ENCODE measurements at regions not wholly inside any gene's neighbourhood (a gene's known extent, or its start where the extent isn't known, plus 50 kb on each side); places are given as distances from the start of the nearest gene placed in this dataset.

DNA sequence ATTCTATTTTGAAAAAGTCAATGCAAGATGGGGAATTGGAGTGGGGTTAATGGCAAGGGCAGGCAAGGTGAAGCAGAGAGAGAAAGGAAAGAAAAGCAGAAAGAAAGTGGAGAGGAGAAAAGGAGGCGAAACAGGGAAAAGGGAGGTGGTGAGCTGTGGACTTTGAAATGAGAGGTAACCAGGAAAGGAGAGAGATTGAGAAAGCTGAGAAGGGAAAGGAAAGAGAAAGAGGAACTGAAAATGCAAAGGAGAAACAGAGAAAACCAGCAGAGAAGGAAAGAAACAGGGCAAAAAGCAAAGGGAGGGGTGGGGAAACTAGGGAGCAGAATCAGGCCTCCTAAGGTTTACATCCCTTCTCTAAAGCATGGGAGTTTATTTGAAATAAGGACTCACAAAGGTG lies 72.5 kb upstream of the TPK1 start:
- H4K20me1 ChIP-seq (replicated peaks; ENCODE audit: control insufficient read depth, extremely low read depth, insufficient read depth, low read length) = no peaks in the 10 kb centered on the region
- intact Hi-C loops (cut with micrococcal nuclease) (no loop called here), dilution Hi-C loops (cut with MboI; ENCODE audit: extremely low pct_ligation_motif_present, low sequenced_read_pairs) (no loop called here)
- ChIA-PET POLR2A (no interaction called here), CTCF (no interaction called here)
- H3K4me2 ChIP-seq (ENCODE audit: insufficient read depth, low read length) = no peak overlapping the region
- H3K79me2 ChIP-seq (ENCODE audit: control insufficient read depth, insufficient read depth, low read length) = no peaks in the 10 kb centered on the region
- no peaks in the 10 kb centered on the region for H3K4me1 ChIP-seq (ENCODE audit: control insufficient read depth, extremely low read depth, insufficient read depth, low read length)
- DNase-seq (ENCODE audit: low read depth, low spot score) = no peak
- no peak overlapping the region for H3K4me3 ChIP-seq (replicated peaks in 1 of 3; ENCODE audit: insufficient read depth in 1 of 3, low read depth in 1 of 3, low read length in 3 of 3)
- H2AFZ ChIP-seq (ENCODE audit: low read depth, low read length) = no peak overlapping the region
- no peak overlapping the region for H3K9ac ChIP-seq (replicated peaks; ENCODE audit: extremely low read depth, insufficient read depth, low read length)
- no peak for FAIRE-seq
- no peak overlapping the region for H3K27ac ChIP-seq (ENCODE audit: insufficient read depth, low read depth, low read length)
- no peaks in the 10 kb centered on the region for H3K27me3 ChIP-seq (ENCODE audit: control insufficient read depth in 2 of 2, insufficient read depth in 2 of 2, low read length in 2 of 2)
- H3K36me3 ChIP-seq (ENCODE audit: control insufficient read depth in 2 of 2, extremely low read depth in 1 of 2, insufficient read depth in 2 of 2, low read length in 2 of 2) = no peaks in the 10 kb centered on the region
- no peaks in the 10 kb centered on the region for H3K9me3 ChIP-seq (replicated peaks; ENCODE audit: control insufficient read depth, insufficient read depth, low read length)
- H3K9me1 ChIP-seq (replicated peaks; ENCODE audit: control insufficient read depth, extremely low read depth, insufficient read depth, low read length) = no peaks in the 10 kb centered on the region
- no peak for TF ChIP-seq FOS (IDR thresholded peaks at IDR 0.05; ENCODE audit: borderline replicate concordance, insufficient read depth, low read length)
- no peak for TF ChIP-seq MYC (IDR thresholded peaks at IDR 0.05; ENCODE audit: low read depth, low read length)
- no peak for TF ChIP-seq JUN (IDR thresholded peaks at IDR 0.05; ENCODE audit: borderline replicate concordance, insufficient read depth, insufficient read length, low read depth)
- no TSS peak for BruUV-seq (replicated peaks)

DNA sequence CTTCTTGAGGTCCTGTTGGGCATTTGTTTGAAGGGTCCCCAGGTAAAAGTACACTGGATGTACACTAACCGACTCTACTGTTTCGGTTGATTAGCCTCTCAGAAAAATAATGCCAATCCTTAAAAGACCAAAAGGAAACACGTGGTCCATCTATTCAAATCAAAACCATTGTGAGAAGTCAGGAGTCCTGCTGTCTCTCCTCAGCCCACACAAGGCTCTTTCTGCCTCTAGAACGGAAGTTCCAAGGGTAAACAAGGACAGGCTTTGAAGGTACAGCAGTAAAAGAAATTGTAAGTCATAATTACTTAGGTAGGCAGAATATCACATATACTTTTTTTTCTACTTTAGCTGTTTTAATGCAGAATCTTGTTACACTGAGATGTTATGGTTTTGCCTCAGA lies 71.7 kb upstream of the TPK1 start:
- no peaks in the 10 kb centered on the region for H3K4me1 ChIP-seq (ENCODE audit: control insufficient read depth, extremely low read depth, insufficient read depth, low read length)
- POLR2A ChIA-PET = no interaction called here
- H3K27me3 ChIP-seq (ENCODE audit: control insufficient read depth in 2 of 2, insufficient read depth in 2 of 2, low read length in 2 of 2) = no peaks in the 10 kb centered on the region
- intact Hi-C loops (cut with micrococcal nuclease) (no loop called here), dilution Hi-C loops (cut with MboI; ENCODE audit: extremely low pct_ligation_motif_present, low sequenced_read_pairs) (no loop called here)
- no peak overlapping the region for H3K4me2 ChIP-seq (ENCODE audit: insufficient read depth, low read length)
- H3K79me2 ChIP-seq (ENCODE audit: control insufficient read depth, insufficient read depth, low read length) = no peaks in the 10 kb centered on the region
- no TSS peak for BruUV-seq (replicated peaks)
- FAIRE-seq = no peak
- TF ChIP-seq POLR2A (IDR thresholded peaks at IDR 0.05; ENCODE audit: low read depth, low read length) (no peak), FOS (IDR thresholded peaks at IDR 0.05; ENCODE audit: borderline replicate concordance, insufficient read depth, low read length) (no peak), GATA2 (IDR thresholded peaks at IDR 0.05; ENCODE audit: insufficient read depth, insufficient read length, low read depth, low read length) (no peak), POLR2AphosphoS5 (IDR thresholded peaks at IDR 0.05; ENCODE audit: insufficient read depth, low read depth, low read length) (no peak), EZH2 (IDR thresholded peaks at IDR 0.05; ENCODE audit: borderline replicate concordance, low read depth, low read length, severe bottlenecking) (no peak), MYC (IDR thresholded peaks at IDR 0.05; ENCODE audit: low read depth, low read length) (no peak), JUN (IDR thresholded peaks at IDR 0.05; ENCODE audit: borderline replicate concordance, insufficient read depth, insufficient read length, low read depth) (no peak)
- TF ChIP-seq, protein P1, sequence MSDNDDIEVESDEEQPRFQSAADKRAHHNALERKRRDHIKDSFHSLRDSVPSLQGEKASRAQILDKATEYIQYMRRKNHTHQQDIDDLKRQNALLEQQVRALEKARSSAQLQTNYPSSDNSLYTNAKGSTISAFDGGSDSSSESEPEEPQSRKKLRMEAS (IDR thresholded peaks at IDR 0.05; ENCODE audit: insufficient read depth, insufficient read length) = no peak
- TF ChIP-seq, protein P2, sequence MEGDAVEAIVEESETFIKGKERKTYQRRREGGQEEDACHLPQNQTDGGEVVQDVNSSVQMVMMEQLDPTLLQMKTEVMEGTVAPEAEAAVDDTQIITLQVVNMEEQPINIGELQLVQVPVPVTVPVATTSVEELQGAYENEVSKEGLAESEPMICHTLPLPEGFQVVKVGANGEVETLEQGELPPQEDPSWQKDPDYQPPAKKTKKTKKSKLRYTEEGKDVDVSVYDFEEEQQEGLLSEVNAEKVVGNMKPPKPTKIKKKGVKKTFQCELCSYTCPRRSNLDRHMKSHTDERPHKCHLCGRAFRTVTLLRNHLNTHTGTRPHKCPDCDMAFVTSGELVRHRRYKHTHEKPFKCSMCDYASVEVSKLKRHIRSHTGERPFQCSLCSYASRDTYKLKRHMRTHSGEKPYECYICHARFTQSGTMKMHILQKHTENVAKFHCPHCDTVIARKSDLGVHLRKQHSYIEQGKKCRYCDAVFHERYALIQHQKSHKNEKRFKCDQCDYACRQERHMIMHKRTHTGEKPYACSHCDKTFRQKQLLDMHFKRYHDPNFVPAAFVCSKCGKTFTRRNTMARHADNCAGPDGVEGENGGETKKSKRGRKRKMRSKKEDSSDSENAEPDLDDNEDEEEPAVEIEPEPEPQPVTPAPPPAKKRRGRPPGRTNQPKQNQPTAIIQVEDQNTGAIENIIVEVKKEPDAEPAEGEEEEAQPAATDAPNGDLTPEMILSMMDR (IDR thresholded peaks at IDR 0.05; ENCODE audit: extremely low read depth in 1 of 2, insufficient read depth in 1 of 2, low read depth in 1 of 2, low read length in 2 of 2) = no peak
- no peaks in the 10 kb centered on the region for H3K9me1 ChIP-seq (replicated peaks; ENCODE audit: control insufficient read depth, extremely low read depth, insufficient read depth, low read length)
- no peaks in the 10 kb centered on the region for H3K9me3 ChIP-seq (replicated peaks; ENCODE audit: control insufficient read depth, insufficient read depth, low read length)
- no peaks in the 10 kb centered on the region for H4K20me1 ChIP-seq (replicated peaks; ENCODE audit: control insufficient read depth, extremely low read depth, insufficient read depth, low read length)
- H3K27ac ChIP-seq (ENCODE audit: insufficient read depth, low read depth, low read length) = no peak overlapping the region
- no peak for DNase-seq (ENCODE audit: low read depth, low spot score)
- CTCF ChIA-PET = no interaction called here
- no peak overlapping the region for H3K9ac ChIP-seq (replicated peaks; ENCODE audit: extremely low read depth, insufficient read depth, low read length)
- H2AFZ ChIP-seq (ENCODE audit: low read depth, low read length) = no peak overlapping the region
- H3K36me3 ChIP-seq (ENCODE audit: control insufficient read depth in 2 of 2, extremely low read depth in 1 of 2, insufficient read depth in 2 of 2, low read length in 2 of 2) = no peaks in the 10 kb centered on the region
- H3K4me3 ChIP-seq (replicated peaks in 1 of 3; ENCODE audit: insufficient read depth in 1 of 3, low read depth in 1 of 3, low read length in 3 of 3) = no peak overlapping the region

All from endothelial cell of umbilical vein (primary cell).